ENCODE measurements at regions not wholly inside any gene's neighbourhood (a gene's known extent, or its start where the extent isn't known, plus 50 kb on each side); places are given as distances from the start of the nearest gene placed in this dataset.

GRCh38 chr9:113646946-113647914 lies 183.7 kb downstream of the RGS3 start:
- TF ChIP-seq EZH2phosphoT487 (IDR thresholded peaks at IDR 0.05; ENCODE audit: borderline replicate concordance) (no peak), CTCF (conservative IDR thresholded peaks at IDR 0.05; ENCODE audit: low read length) (no peak)
- Histone ChIP-seq H3K27me3 (ENCODE audit: insufficient read depth, low read length, poor library complexity, severe bottlenecking) (peaks cover 11% of the 10 kb centered on the region), H3K79me2 (ENCODE audit: insufficient read depth, low read length) (no peaks in the 10 kb centered on the region), H3K36me3 (ENCODE audit: insufficient read depth, low read length) (no peaks in the 10 kb centered on the region), H4K20me1 (ENCODE audit: insufficient read depth, low read length, poor library complexity, severe bottlenecking) (no peaks in the 10 kb centered on the region), H3K9me2 (replicated peaks; ENCODE audit: low read depth, low read length) (no peaks in the 10 kb centered on the region), H3K4me3 (ENCODE audit: low read length, poor library complexity, severe bottlenecking) (no peak overlapping the region), H3K4me1 (ENCODE audit: insufficient read depth, low read length, poor library complexity, severe bottlenecking) (no peaks in the 10 kb centered on the region), H3K4me2 (ENCODE audit: low read depth, low read length, poor library complexity, severe bottlenecking) (no peak overlapping the region), H3K9me3 (ENCODE audit: insufficient read depth, low read depth, low read length) (no peaks in the 10 kb centered on the region), H3K9ac (ENCODE audit: low read depth, low read length, poor library complexity, severe bottlenecking) (no peak overlapping the region), H2AFZ (ENCODE audit: low read length) (no peak overlapping the region), H3F3A (ENCODE audit: low read depth) (no peaks in the 10 kb centered on the region)

- H3K27me3 ChIP-seq (ENCODE audit: insufficient read depth, low read length, poor library complexity, severe bottlenecking), result peaks cover 8% of the 10 kb centered on the region
- H3F3A ChIP-seq (ENCODE audit: low read depth), result no peaks in the 10 kb centered on the region
- no peak overlapping the region for H3K4me3 ChIP-seq (ENCODE audit: low read length, poor library complexity, severe bottlenecking)
- no peaks in the 10 kb centered on the region for H3K9me3 ChIP-seq (ENCODE audit: insufficient read depth, low read depth, low read length)
- no peak overlapping the region for H2AFZ ChIP-seq (ENCODE audit: low read length)
- H3K79me2 ChIP-seq (ENCODE audit: insufficient read depth, low read length), result no peaks in the 10 kb centered on the region
- H3K4me2 ChIP-seq (ENCODE audit: low read depth, low read length, poor library complexity, severe bottlenecking), result no peak overlapping the region
- H3K9me2 ChIP-seq (replicated peaks; ENCODE audit: low read depth, low read length), result no peaks in the 10 kb centered on the region
- no peaks in the 10 kb centered on the region for H3K36me3 ChIP-seq (ENCODE audit: insufficient read depth, low read length)
- no peaks in the 10 kb centered on the region for H4K20me1 ChIP-seq (ENCODE audit: insufficient read depth, low read length, poor library complexity, severe bottlenecking)
- TF ChIP-seq CTCF (conservative IDR thresholded peaks at IDR 0.05; ENCODE audit: low read length) (no peak), EZH2phosphoT487 (IDR thresholded peaks at IDR 0.05; ENCODE audit: borderline replicate concordance) (no peak)
- no peak overlapping the region for H3K9ac ChIP-seq (ENCODE audit: low read depth, low read length, poor library complexity, severe bottlenecking)
- H3K4me1 ChIP-seq (ENCODE audit: insufficient read depth, low read length, poor library complexity, severe bottlenecking), result no peaks in the 10 kb centered on the region
Observed at GRCh38 chr9:113648048-113648447, 184.5 kb downstream of the RGS3 start.

- no peak overlapping the region for H2AFZ ChIP-seq (ENCODE audit: low read length)
- H3K27me3 ChIP-seq (ENCODE audit: insufficient read depth, low read length, poor library complexity, severe bottlenecking), result peaks cover 3% of the 10 kb centered on the region
- H3K79me2 ChIP-seq (ENCODE audit: insufficient read depth, low read length), result no peaks in the 10 kb centered on the region
- H3K4me1 ChIP-seq (ENCODE audit: insufficient read depth, low read length, poor library complexity, severe bottlenecking), result no peaks in the 10 kb centered on the region
- H3F3A ChIP-seq (ENCODE audit: low read depth), result no peaks in the 10 kb centered on the region
- H3K36me3 ChIP-seq (ENCODE audit: insufficient read depth, low read length), result no peaks in the 10 kb centered on the region
- no peaks in the 10 kb centered on the region for H3K9me2 ChIP-seq (replicated peaks; ENCODE audit: low read depth, low read length)
- no peak overlapping the region for H3K4me2 ChIP-seq (ENCODE audit: low read depth, low read length, poor library complexity, severe bottlenecking)
- TF ChIP-seq CTCF (conservative IDR thresholded peaks at IDR 0.05; ENCODE audit: low read length), result no peak
- TF ChIP-seq EZH2phosphoT487 (IDR thresholded peaks at IDR 0.05; ENCODE audit: borderline replicate concordance), result no peak
- H4K20me1 ChIP-seq (ENCODE audit: insufficient read depth, low read length, poor library complexity, severe bottlenecking), result no peaks in the 10 kb centered on the region
- no peak overlapping the region for H3K4me3 ChIP-seq (ENCODE audit: low read length, poor library complexity, severe bottlenecking)
- no peaks in the 10 kb centered on the region for H3K9me3 ChIP-seq (ENCODE audit: insufficient read depth, low read depth, low read length)
- H3K9ac ChIP-seq (ENCODE audit: low read depth, low read length, poor library complexity, severe bottlenecking), result no peak overlapping the region
Observed at GRCh38 chr9:113648586-113648985, 185.1 kb downstream of the RGS3 start.
